Activated T-cell treated with anti-CD3 and anti-CD28 coated beads, Interleukin-2, amount 50 U/mL, for 72 hours (primary cell): ENCODE measurements at regions not wholly inside any gene's neighbourhood (a gene's known extent, or its start where the extent isn't known, plus 50 kb on each side); places are given as distances from the start of the nearest gene placed in this dataset.
"Not testable (repeated sequence)": the region's sequence is repeated elsewhere in the genome, so short reads cannot be mapped to it uniquely, and the experiment has no call there.

Experiments used
- ATAC-seq, 2 donors: fragments of 150-1000 bp; cut with Tn5 transposase; replicated peaks in 1 of 2; 2 replicates each; pipeline ENCODE4 v1.10.0; 2021; ENCODE audit warnings: moderate library complexity in 2 of 2, mild to moderate bottlenecking in 1 of 2
- DNase-seq, 2 donors: peaks; one replicate each; pipeline ENCODE4 v3.0.0; 2021 to 2022; ENCODE audit warnings: mixed read lengths in 1 of 2
- H3K27ac Mint-ChIP-seq: one replicate; pipeline ENCODE4 v1.8.0; 2022; ENCODE audit warnings: mild to moderate bottlenecking, moderate library complexity, mixed read lengths
- H3K27me3 Mint-ChIP-seq: one replicate; pipeline ENCODE4 v1.8.0; 2022; ENCODE audit warnings: low read depth, mixed read lengths
- H3K36me3 Mint-ChIP-seq, 2 donors: one replicate each; pipeline ENCODE4 v1.8.0; 2022; ENCODE audit warnings: mixed read lengths in 2 of 2, mild to moderate bottlenecking in 1 of 2; ENCODE audit not compliant: insufficient read depth in 2 of 2
- H3K4me1 Mint-ChIP-seq: one replicate; pipeline ENCODE4 v1.8.0; 2022; ENCODE audit warnings: low read depth, mixed read lengths
- H3K4me3 Mint-ChIP-seq, 2 donors: one replicate each; pipeline ENCODE4 v1.8.0; 2022; ENCODE audit warnings: mild to moderate bottlenecking in 2 of 2, mixed read lengths in 2 of 2, moderate library complexity in 2 of 2
- H3K9me3 Mint-ChIP-seq, 2 donors: one replicate each; pipeline ENCODE4 v1.8.0; 2022; ENCODE audit warnings: mixed read lengths in 2 of 2

DNA sequence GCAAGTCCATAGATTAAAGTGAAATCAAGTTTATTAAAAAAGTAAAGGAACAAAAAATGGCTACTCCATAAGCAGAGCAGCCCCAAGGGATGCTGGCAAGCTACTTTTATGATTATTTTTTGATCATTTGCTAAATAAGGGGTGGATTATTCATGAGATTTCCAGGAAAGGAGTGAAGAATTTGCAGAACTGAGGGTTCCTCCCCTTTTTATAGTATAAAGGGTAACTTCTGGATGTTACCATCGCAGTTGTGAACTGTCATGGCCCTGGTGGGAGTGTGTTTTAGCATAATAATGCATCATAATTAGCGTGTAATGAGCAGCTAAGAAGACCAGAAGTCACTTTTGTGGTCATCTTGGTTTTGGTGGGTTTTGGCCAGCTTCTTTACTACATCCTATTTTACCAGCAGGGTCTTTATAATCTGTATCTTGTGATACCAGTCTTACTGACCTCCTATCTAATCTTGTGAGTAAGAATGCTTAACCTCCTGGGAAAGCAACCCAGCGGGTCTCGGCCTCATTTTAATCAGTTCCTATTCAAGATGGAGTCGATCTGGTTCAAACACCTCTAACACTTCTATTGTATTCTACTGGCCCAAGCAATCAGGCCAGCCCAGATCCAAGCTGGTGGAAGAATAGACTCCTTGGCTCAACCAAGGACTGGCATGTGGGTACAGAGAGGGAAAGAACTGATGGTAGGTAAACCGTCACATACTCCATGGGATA is 87.9 kb upstream of the NPSR1 start:
- no peak for ATAC-seq
- Mint-ChIP-seq H3K27ac (no peak overlapping the region), H3K4me3 (no peak overlapping the region), H3K9me3 (peaks cover 1 to 3% of the 10 kb centered on the region in 2 donors), H3K36me3 (no peaks in the 10 kb centered on the region), H3K27me3 (no peaks in the 10 kb centered on the region), H3K4me1 (no peaks in the 10 kb centered on the region)
- no peak for DNase-seq

DNA sequence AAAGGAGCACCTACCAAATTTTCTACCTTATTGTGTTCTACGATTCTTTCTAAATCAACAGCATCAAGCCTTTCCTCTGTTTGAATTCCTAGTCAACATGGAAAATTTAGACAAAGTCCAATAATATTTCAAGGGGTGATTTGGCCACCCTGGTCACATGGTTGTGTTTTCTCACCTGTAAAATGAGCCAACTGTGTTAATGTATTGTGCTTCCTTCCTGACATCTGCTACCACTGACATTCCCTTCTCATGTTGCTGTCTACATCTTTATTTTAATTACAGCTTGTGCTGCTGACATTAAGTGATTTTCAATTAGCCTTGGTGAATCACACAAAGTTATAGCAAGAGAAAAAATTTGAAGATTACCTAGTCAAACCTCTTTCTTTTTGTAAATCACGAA is 83.0 kb upstream of the NPSR1 start:
- Mint-ChIP-seq H3K4me3 (no peak overlapping the region), H3K27me3 (no peaks in the 10 kb centered on the region), H3K27ac (no peak overlapping the region), H3K4me1 (no peaks in the 10 kb centered on the region), H3K36me3 (no peaks in the 10 kb centered on the region), H3K9me3 (peaks cover 7 to 8% of the 10 kb centered on the region in 2 donors)
- ATAC-seq (no peak), DNase-seq (no peak)

DNA sequence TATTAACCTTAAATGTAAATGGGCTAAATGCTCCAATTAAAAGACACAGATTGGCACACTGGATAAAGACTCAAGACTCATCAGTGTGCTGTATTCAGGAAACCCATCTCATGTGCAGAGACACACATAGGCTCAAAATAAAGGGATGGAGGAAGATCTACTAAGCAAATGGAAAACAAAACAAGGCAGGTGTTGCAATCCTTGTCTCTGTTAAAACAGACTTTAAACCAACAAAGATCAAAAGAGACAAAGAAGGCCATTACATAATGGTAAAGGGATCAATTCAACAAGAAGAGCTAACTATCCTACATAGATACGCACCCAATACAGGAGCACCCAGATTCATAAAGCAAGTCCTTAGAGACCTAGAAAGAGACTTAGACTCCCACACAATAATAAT is 80.1 kb upstream of the NPSR1 start:
- not testable (repeated sequence) for H3K9me3 Mint-ChIP-seq, H3K4me3 Mint-ChIP-seq, H3K27me3 Mint-ChIP-seq, ATAC-seq, H3K27ac Mint-ChIP-seq, DNase-seq, H3K4me1 Mint-ChIP-seq, H3K36me3 Mint-ChIP-seq

DNA sequence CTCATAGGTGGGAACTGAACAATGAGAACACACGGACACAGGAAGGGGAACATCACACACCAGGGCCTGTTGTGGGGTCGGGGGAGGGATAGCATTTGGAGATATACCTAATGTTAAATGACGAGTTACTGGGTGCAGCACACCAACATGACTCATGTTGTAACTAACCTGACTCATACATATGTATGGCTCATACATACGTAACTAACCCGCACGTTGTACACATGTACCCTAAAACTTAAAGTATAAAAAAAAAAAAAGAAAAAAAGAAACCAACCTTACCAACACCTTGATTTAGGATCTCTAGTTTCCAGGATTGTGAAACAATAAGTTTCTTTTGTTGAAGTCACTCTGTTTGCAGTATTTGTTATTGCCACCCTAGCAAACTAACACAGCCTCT is 76.3 kb upstream of the NPSR1 start:
- ATAC-seq, H3K9me3 Mint-ChIP-seq, H3K27me3 Mint-ChIP-seq, H3K4me1 Mint-ChIP-seq, H3K4me3 Mint-ChIP-seq, DNase-seq, H3K36me3 Mint-ChIP-seq, H3K27ac Mint-ChIP-seq: not testable (repeated sequence)

DNA sequence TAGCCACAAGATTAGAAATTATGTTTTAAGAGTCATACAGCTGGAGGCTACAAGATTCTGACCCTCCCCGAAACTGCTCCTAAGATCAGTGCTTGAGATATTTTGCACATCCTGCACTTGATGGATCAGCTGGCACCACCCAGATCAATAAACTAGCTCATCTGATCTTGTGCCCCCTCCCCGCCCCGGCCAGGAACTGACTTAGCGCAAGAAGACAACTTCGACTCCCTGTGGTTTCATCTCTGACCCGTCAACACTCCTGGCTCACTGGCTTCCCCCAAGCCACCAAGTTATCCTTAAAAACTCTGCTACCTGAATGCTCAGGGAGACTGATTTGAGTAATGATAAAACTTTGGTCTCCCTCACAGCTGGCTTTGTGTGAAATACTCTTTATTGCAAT is 73.5 kb upstream of the NPSR1 start:
- no peaks in the 10 kb centered on the region for H3K4me1 Mint-ChIP-seq
- no peaks in the 10 kb centered on the region for H3K27me3 Mint-ChIP-seq
- H3K36me3 Mint-ChIP-seq: no peaks in the 10 kb centered on the region
- no peak overlapping the region for H3K4me3 Mint-ChIP-seq
- H3K27ac Mint-ChIP-seq: no peak overlapping the region
- DNase-seq: no peak
- ATAC-seq: no peak
- H3K9me3 Mint-ChIP-seq: peaks cover 0 to 1% of the 10 kb centered on the region in 2 donors

DNA sequence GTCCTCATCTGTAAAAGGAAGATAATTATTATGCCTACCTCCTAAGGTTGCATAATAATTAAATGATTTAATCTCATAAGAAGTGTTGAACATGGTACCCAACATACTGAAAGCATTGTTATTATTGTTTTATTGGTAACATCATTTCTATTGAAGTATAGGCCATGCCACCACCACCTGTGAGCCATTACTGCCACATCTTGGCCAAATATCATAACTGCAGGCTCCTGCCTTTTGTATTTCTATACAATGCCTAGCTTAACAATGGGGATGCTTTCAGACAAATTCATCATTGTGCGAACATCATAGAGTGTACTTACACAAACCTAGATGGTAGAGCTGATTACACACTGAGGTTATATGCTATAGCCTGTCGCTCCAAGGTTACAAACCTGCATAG is 61.1 kb upstream of the NPSR1 start:
- no peaks in the 10 kb centered on the region for H3K36me3 Mint-ChIP-seq
- no peaks in the 10 kb centered on the region for H3K27me3 Mint-ChIP-seq
- DNase-seq (no peak), ATAC-seq (no peak)
- H3K4me1 Mint-ChIP-seq: no peaks in the 10 kb centered on the region
- no peak overlapping the region for H3K27ac Mint-ChIP-seq
- no peak overlapping the region for H3K4me3 Mint-ChIP-seq
- peaks cover 0 to 3% of the 10 kb centered on the region in 2 donors for H3K9me3 Mint-ChIP-seq

DNA sequence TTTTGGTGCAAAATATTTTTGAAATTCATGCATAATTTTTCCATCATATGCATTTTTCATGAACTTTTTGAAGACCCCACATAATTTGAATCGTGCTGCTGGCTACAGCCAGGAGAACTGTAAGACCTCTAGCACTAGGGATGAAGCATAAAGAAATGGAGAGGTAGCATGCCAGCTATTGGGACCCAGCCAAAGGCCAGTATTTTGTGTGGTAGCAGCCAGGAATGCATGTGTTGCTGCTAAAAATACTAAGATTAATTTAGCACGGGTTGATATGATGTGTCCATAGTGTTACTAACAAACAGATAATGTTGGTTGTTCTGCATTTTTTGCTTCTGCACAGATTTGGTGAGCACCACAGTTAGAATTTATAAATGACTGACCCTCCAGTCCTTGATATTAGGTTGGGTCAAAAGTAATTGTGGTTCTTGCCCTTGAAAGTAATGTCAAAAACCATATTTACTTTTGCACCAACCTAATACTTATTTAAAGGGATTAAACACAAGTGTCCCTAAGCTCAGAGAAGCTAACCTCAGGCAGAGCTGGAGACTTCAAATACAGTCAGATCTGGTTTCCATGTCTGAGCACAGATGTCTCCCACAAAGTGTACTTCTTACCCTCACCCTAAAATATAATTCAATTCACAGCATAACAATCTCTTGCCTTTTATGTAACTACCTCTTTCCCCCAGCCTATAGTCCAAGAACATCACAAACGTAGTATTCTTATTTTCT is 54.1 kb upstream of the NPSR1 start:
- no peaks in the 10 kb centered on the region for H3K27me3 Mint-ChIP-seq
- peaks cover 2 to 6% of the 10 kb centered on the region in 2 donors for H3K9me3 Mint-ChIP-seq
- ATAC-seq (no peak), DNase-seq (no peak)
- H3K4me1 Mint-ChIP-seq: no peaks in the 10 kb centered on the region
- no peak overlapping the region for H3K4me3 Mint-ChIP-seq
- H3K36me3 Mint-ChIP-seq: no peaks in the 10 kb centered on the region
- no peak overlapping the region for H3K27ac Mint-ChIP-seq
